ENCODE measurements at regions not wholly inside any gene's neighbourhood (a gene's known extent, or its start where the extent isn't known, plus 50 kb on each side); places are given as distances from the start of the nearest gene placed in this dataset.

- ChIA-PET POLR2A (interaction anchor here (0.6 kb wide), 1 partner anchor 426 kb away, joined by 3 read pairs; no protein-coding TSS in a partner anchor), CTCF (ENCODE audit: unreplicated experiment) (interaction anchor here (0.6 kb wide), 1 partner anchor 113 kb away, joined by 3 read pairs; no protein-coding TSS in a partner anchor)
- H3K79me2 ChIP-seq (ENCODE audit: insufficient read depth, low read depth, low read length): no peaks in the 10 kb centered on the region
These were observed 254.2 kb upstream of the NR4A3 start for GRCh38 chr9:99567436-99567835.

GRCh38 chr9:99569840-99570239, 251.8 kb upstream of the NR4A3 start:
- TF ChIP-seq, protein P1, sequence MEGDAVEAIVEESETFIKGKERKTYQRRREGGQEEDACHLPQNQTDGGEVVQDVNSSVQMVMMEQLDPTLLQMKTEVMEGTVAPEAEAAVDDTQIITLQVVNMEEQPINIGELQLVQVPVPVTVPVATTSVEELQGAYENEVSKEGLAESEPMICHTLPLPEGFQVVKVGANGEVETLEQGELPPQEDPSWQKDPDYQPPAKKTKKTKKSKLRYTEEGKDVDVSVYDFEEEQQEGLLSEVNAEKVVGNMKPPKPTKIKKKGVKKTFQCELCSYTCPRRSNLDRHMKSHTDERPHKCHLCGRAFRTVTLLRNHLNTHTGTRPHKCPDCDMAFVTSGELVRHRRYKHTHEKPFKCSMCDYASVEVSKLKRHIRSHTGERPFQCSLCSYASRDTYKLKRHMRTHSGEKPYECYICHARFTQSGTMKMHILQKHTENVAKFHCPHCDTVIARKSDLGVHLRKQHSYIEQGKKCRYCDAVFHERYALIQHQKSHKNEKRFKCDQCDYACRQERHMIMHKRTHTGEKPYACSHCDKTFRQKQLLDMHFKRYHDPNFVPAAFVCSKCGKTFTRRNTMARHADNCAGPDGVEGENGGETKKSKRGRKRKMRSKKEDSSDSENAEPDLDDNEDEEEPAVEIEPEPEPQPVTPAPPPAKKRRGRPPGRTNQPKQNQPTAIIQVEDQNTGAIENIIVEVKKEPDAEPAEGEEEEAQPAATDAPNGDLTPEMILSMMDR (conservative IDR thresholded peaks at IDR 0.05; ENCODE audit: low read length): no peak
- TF ChIP-seq EZH2phosphoT487 (IDR thresholded peaks at IDR 0.05; ENCODE audit: borderline replicate concordance, low read depth, low read length): no peak
- BruUV-seq (replicated peaks): no TSS peak
- Histone ChIP-seq H3K4me1 (ENCODE audit: insufficient read depth, low read length, poor library complexity, severe bottlenecking) (no peaks in the 10 kb centered on the region), H3K4me3 (ENCODE audit: low read depth, low read length, poor library complexity, severe bottlenecking) (no peak overlapping the region), H3K4me2 (ENCODE audit: low read length) (no peak overlapping the region), H3K9me3 (ENCODE audit: low read length) (no peaks in the 10 kb centered on the region), H3K27ac (ENCODE audit: low read depth, low read length, poor library complexity, severe bottlenecking) (no peak overlapping the region), H2AFZ (ENCODE audit: low read length) (no peak overlapping the region), H3K79me2 (ENCODE audit: insufficient read depth, low read depth, low read length) (no peaks in the 10 kb centered on the region), H3K9me2 (ENCODE audit: insufficient read depth, low read length) (no peaks in the 10 kb centered on the region), H4K20me1 (ENCODE audit: insufficient read depth, low read length) (no peaks in the 10 kb centered on the region), H3K36me3 (ENCODE audit: insufficient read depth, low read length) (no peaks in the 10 kb centered on the region)
- ChIA-PET CTCF (ENCODE audit: unreplicated experiment) (no interaction called here), POLR2A (no interaction called here)
- intact Hi-C loops (cut with micrococcal nuclease; ENCODE audit: unreplicated experiment): no loop called here
- DNase-seq (ENCODE audit: low spot score): no peak

More at GRCh38 chr9:99567436-99567835, 254.2 kb upstream of the NR4A3 start:
- no peak for DNase-seq (ENCODE audit: low spot score)
- intact Hi-C loops (cut with micrococcal nuclease; ENCODE audit: unreplicated experiment): no loop called here
- Histone ChIP-seq H4K20me1 (ENCODE audit: insufficient read depth, low read length) (no peaks in the 10 kb centered on the region), H3K27ac (ENCODE audit: low read depth, low read length, poor library complexity, severe bottlenecking) (no peak overlapping the region), H3K4me1 (ENCODE audit: insufficient read depth, low read length, poor library complexity, severe bottlenecking) (no peaks in the 10 kb centered on the region), H3K9me2 (ENCODE audit: insufficient read depth, low read length) (no peaks in the 10 kb centered on the region), H3K36me3 (ENCODE audit: insufficient read depth, low read length) (no peaks in the 10 kb centered on the region), H3K4me2 (ENCODE audit: low read length) (no peak overlapping the region), H2AFZ (ENCODE audit: low read length) (no peak overlapping the region), H3K9me3 (ENCODE audit: low read length) (no peaks in the 10 kb centered on the region), H3K4me3 (ENCODE audit: low read depth, low read length, poor library complexity, severe bottlenecking) (no peak overlapping the region)
- TF ChIP-seq, protein P1 (conservative IDR thresholded peaks at IDR 0.05; ENCODE audit: low read length): no peak
- no peak for TF ChIP-seq EZH2phosphoT487 (IDR thresholded peaks at IDR 0.05; ENCODE audit: borderline replicate concordance, low read depth, low read length)
- BruUV-seq (replicated peaks): no TSS peak

- ChIA-PET CTCF (ENCODE audit: unreplicated experiment) (no interaction called here), POLR2A (no interaction called here)
- H3K36me3 ChIP-seq (ENCODE audit: insufficient read depth, low read length): no peaks in the 10 kb centered on the region
- H4K20me1 ChIP-seq (ENCODE audit: insufficient read depth, low read length): no peaks in the 10 kb centered on the region
- TF ChIP-seq EZH2phosphoT487 (IDR thresholded peaks at IDR 0.05; ENCODE audit: borderline replicate concordance, low read depth, low read length): no peak
- TF ChIP-seq, protein P1 (conservative IDR thresholded peaks at IDR 0.05; ENCODE audit: low read length): no peak
- H3K4me2 ChIP-seq (ENCODE audit: low read length): no peak overlapping the region
- no peaks in the 10 kb centered on the region for H3K79me2 ChIP-seq (ENCODE audit: insufficient read depth, low read depth, low read length)
- no TSS peak for BruUV-seq (replicated peaks)
- H3K4me1 ChIP-seq (ENCODE audit: insufficient read depth, low read length, poor library complexity, severe bottlenecking): no peaks in the 10 kb centered on the region
- H3K4me3 ChIP-seq (ENCODE audit: low read depth, low read length, poor library complexity, severe bottlenecking): no peak overlapping the region
- H2AFZ ChIP-seq (ENCODE audit: low read length): no peak overlapping the region
- DNase-seq (ENCODE audit: low spot score): no peak
- H3K27ac ChIP-seq (ENCODE audit: low read depth, low read length, poor library complexity, severe bottlenecking): no peak overlapping the region
- H3K9me3 ChIP-seq (ENCODE audit: low read length): no peaks in the 10 kb centered on the region
- intact Hi-C loops (cut with micrococcal nuclease; ENCODE audit: unreplicated experiment): no loop called here
- no peaks in the 10 kb centered on the region for H3K9me2 ChIP-seq (ENCODE audit: insufficient read depth, low read length)
These were observed 249.1 kb upstream of the NR4A3 start for GRCh38 chr9:99572567-99572966.
